Mesendoderm (in vitro differentiated cells): ENCODE measurements at regions not wholly inside any gene's neighbourhood (a gene's known extent, or its start where the extent isn't known, plus 50 kb on each side); places are given as distances from the start of the nearest gene placed in this dataset.

Experiments
- DNase-seq: peaks from one replicate; pipeline ENCODE4 v3.0.0; 2013
- H2AK5ac ChIP-seq: 2 replicates; pipeline ENCODE4 v1.6.1; 2013; ENCODE audit warnings: low read length, inconsistent platforms
- H2BK120ac ChIP-seq: 2 replicates; pipeline ENCODE4 v1.6.1; 2013; ENCODE audit warnings: low read depth, mild to moderate bottlenecking, low read length, moderate library complexity, mixed read lengths
- H2BK15ac ChIP-seq: replicated peaks from 2 replicates; pipeline ENCODE4 v1.6.1; 2013; ENCODE audit warnings: low read depth, mild to moderate bottlenecking, moderate library complexity
- H2BK5ac ChIP-seq: 2 replicates; pipeline ENCODE4 v1.6.1; 2013; ENCODE audit warnings: low read length, inconsistent platforms
- H3K18ac ChIP-seq: 2 replicates; pipeline ENCODE4 v1.6.1; 2013; ENCODE audit warnings: mild to moderate bottlenecking, low read length, mixed read lengths
- H3K23ac ChIP-seq: one replicate; pipeline ENCODE4 v1.6.1; 2013; ENCODE audit warnings: low read length
- H3K27ac ChIP-seq: 2 replicates; pipeline ENCODE4 v1.5.1; 2013; ENCODE audit warnings: low read depth, mild to moderate bottlenecking, inconsistent platforms, low read length, moderate library complexity
- H3K27me3 ChIP-seq: 2 replicates; pipeline ENCODE4 v1.6.1; 2013; ENCODE audit warnings: low read length, control low read depth, mild to moderate bottlenecking, inconsistent platforms; ENCODE audit not compliant: insufficient read depth, poor library complexity
- H3K36me3 ChIP-seq: 2 replicates; pipeline ENCODE4 v1.6.1; 2013; ENCODE audit warnings: low read length, inconsistent platforms; ENCODE audit not compliant: control insufficient read depth, insufficient read depth
- H3K4ac ChIP-seq: one replicate; pipeline ENCODE4 v1.6.1; 2013; ENCODE audit warnings: low read depth, mild to moderate bottlenecking, low read length, moderate library complexity
- H3K4me1 ChIP-seq: 2 replicates; pipeline ENCODE4 v1.6.1; 2013; ENCODE audit warnings: low read depth, low read length, inconsistent platforms; ENCODE audit not compliant: control insufficient read depth
- H3K4me2 ChIP-seq: 2 replicates; pipeline ENCODE4 v1.6.1; 2013; ENCODE audit warnings: low read length
- H3K4me3 ChIP-seq: 2 replicates; pipeline ENCODE4 v1.5.1; 2013; ENCODE audit warnings: mild to moderate bottlenecking, low read length
- H3K56ac ChIP-seq: one replicate; pipeline ENCODE4 v1.6.1; 2013; ENCODE audit warnings: low read length
- H3K79me1 ChIP-seq: 2 replicates; pipeline ENCODE4 v1.6.1; 2013; ENCODE audit warnings: low read length, inconsistent platforms
- H3K79me2 ChIP-seq: 2 replicates; pipeline ENCODE4 v1.6.1; 2013; ENCODE audit warnings: mild to moderate bottlenecking, low read length; ENCODE audit not compliant: control insufficient read depth, insufficient read depth
- H3K9ac ChIP-seq: 2 replicates; pipeline ENCODE4 v1.6.1; 2013; ENCODE audit warnings: low read length, inconsistent platforms
- H4K5ac ChIP-seq: one replicate; pipeline ENCODE4 v1.6.1; 2013; ENCODE audit warnings: low read length
- H4K8ac ChIP-seq: one replicate; pipeline ENCODE4 v1.6.1; 2013; ENCODE audit warnings: low read depth, mild to moderate bottlenecking, control low read depth, low read length, moderate library complexity
- WGBS: extraction: QIAGEN DNeasy Blood & Tissue Kit; methylation state at CpG from one replicate; pipeline ENCODE4 v1.1.7; 2013; ENCODE audit warnings: low lambda C conversion rate, missing lambda C conversion rate; ENCODE audit not compliant: insufficient coverage; ENCODE audit errors: extremely low coverage; 5-methylcytosine and 5-hydroxymethylcytosine counted together

GRCh38 chr6:121847806-121848522 is 412.5 kb downstream of the GJA1 start:
- Histone ChIP-seq H3K18ac (peak overlapping the region; percentile 90), H3K4me3 (no peak overlapping the region), H3K4ac (peak overlapping the region; percentile 20), H3K27me3 (no peaks in the 10 kb centered on the region), H4K8ac (no peak overlapping the region), H3K79me1 (no peaks in the 10 kb centered on the region), H2BK5ac (no peak overlapping the region), H2BK15ac (peak overlapping the region; percentile 85), H3K4me1 (peaks cover 5% of the 10 kb centered on the region), H3K36me3 (no peaks in the 10 kb centered on the region), H3K79me2 (no peaks in the 10 kb centered on the region), H2BK120ac (no peak overlapping the region), H4K5ac (no peak overlapping the region), H3K23ac (no peak overlapping the region), H3K4me2 (no peak overlapping the region), H3K9ac (no peak overlapping the region), H3K56ac (no peak overlapping the region), H2AK5ac (no peak overlapping the region), H3K27ac (no peak overlapping the region)
- WGBS = no CpG with 5 or more reads among the region's 4 CpGs
- peak; percentile 74 for DNase-seq

GRCh38 chr6:121848523-121849255 is 413.2 kb downstream of the GJA1 start:
- H3K4me2 ChIP-seq = no peak overlapping the region
- no peak overlapping the region for H3K9ac ChIP-seq
- no peak overlapping the region for H2BK5ac ChIP-seq
- H2AK5ac ChIP-seq = peak overlapping the region; percentile 20
- no peak overlapping the region for H4K8ac ChIP-seq
- H2BK120ac ChIP-seq = no peak overlapping the region
- H4K5ac ChIP-seq = no peak overlapping the region
- H3K4ac ChIP-seq = no peak overlapping the region
- no peak overlapping the region for H3K4me3 ChIP-seq
- peaks cover 5% of the 10 kb centered on the region for H3K4me1 ChIP-seq
- no CpG with 5 or more reads among the region's 6 CpGs for WGBS
- H3K79me2 ChIP-seq = no peaks in the 10 kb centered on the region
- DNase-seq = no peak
- H2BK15ac ChIP-seq = peak overlapping the region; percentile 85
- peak overlapping the region; percentile 90 for H3K18ac ChIP-seq
- H3K36me3 ChIP-seq = no peaks in the 10 kb centered on the region
- no peaks in the 10 kb centered on the region for H3K79me1 ChIP-seq
- H3K23ac ChIP-seq = no peak overlapping the region
- H3K56ac ChIP-seq = peak overlapping the region; percentile 38
- no peak overlapping the region for H3K27ac ChIP-seq
- no peaks in the 10 kb centered on the region for H3K27me3 ChIP-seq

DNA sequence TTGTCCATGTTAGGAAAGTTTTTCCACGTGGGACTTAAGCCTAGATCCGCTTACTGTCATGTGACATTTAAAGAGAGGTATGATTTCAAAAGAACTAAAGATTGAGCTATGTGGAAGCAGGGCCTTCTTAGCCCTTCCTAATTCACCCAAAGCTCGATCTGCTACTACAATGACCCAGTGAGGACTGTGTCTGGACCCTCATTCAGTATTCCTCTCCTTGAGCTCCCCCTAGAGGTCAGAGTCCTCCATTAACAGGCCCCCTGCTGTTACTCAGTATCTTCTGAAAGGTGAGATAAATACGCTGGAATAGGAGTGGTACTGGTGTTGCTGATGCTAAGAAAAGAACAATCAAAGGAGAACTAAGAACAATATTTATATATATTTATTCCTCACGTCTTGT is 414.0 kb downstream of the GJA1 start:
- H3K79me1 ChIP-seq = no peaks in the 10 kb centered on the region
- H3K4me2 ChIP-seq = no peak overlapping the region
- no peak overlapping the region for H3K56ac ChIP-seq
- H2BK120ac ChIP-seq = no peak overlapping the region
- no peak overlapping the region for H3K9ac ChIP-seq
- H3K4ac ChIP-seq = no peak overlapping the region
- no peaks in the 10 kb centered on the region for H3K79me2 ChIP-seq
- H2BK5ac ChIP-seq = no peak overlapping the region
- peak; percentile 94 for DNase-seq
- H3K27me3 ChIP-seq = no peaks in the 10 kb centered on the region
- H3K4me1 ChIP-seq = peaks cover 5% of the 10 kb centered on the region
- no peak overlapping the region for H3K23ac ChIP-seq
- no peak overlapping the region for H2BK15ac ChIP-seq
- H4K8ac ChIP-seq = no peak overlapping the region
- peak overlapping the region; percentile 75 for H3K18ac ChIP-seq
- no peak overlapping the region for H2AK5ac ChIP-seq
- H3K4me3 ChIP-seq = no peak overlapping the region
- no peaks in the 10 kb centered on the region for H3K36me3 ChIP-seq
- no peak overlapping the region for H4K5ac ChIP-seq
- WGBS = no CpG with 5 or more reads among the region's 5 CpGs
- H3K27ac ChIP-seq = no peak overlapping the region

GRCh38 chr6:121851056-121851455 is 415.6 kb downstream of the GJA1 start:
- H2BK15ac ChIP-seq = no peak overlapping the region
- H3K27me3 ChIP-seq = no peaks in the 10 kb centered on the region
- H3K23ac ChIP-seq = no peak overlapping the region
- H3K56ac ChIP-seq = peak overlapping the region; percentile 49
- H3K4me2 ChIP-seq = no peak overlapping the region
- peak overlapping the region; percentile 8 for H3K9ac ChIP-seq
- peak; percentile 79 for DNase-seq
- no peak overlapping the region for H2AK5ac ChIP-seq
- H2BK120ac ChIP-seq = peak overlapping the region; percentile 88
- WGBS = no CpG with 5 or more reads among the region's 2 CpGs
- H3K79me1 ChIP-seq = no peaks in the 10 kb centered on the region
- no peak overlapping the region for H3K18ac ChIP-seq
- no peak overlapping the region for H4K8ac ChIP-seq
- H3K27ac ChIP-seq = no peak overlapping the region
- H3K4me3 ChIP-seq = no peak overlapping the region
- H3K4me1 ChIP-seq = peaks cover 5% of the 10 kb centered on the region
- H4K5ac ChIP-seq = no peak overlapping the region
- H3K79me2 ChIP-seq = no peaks in the 10 kb centered on the region
- no peak overlapping the region for H2BK5ac ChIP-seq
- H3K4ac ChIP-seq = peak overlapping the region; percentile 31
- no peaks in the 10 kb centered on the region for H3K36me3 ChIP-seq

- no peak overlapping the region for H2BK120ac ChIP-seq
- no peak overlapping the region for H3K4me2 ChIP-seq
- H3K56ac ChIP-seq = no peak overlapping the region
- no peak overlapping the region for H3K4ac ChIP-seq
- no peak overlapping the region for H3K23ac ChIP-seq
- no peak overlapping the region for H2BK15ac ChIP-seq
- no peak overlapping the region for H3K9ac ChIP-seq
- no peak for DNase-seq
- H3K79me2 ChIP-seq = no peaks in the 10 kb centered on the region
- no peak overlapping the region for H3K27ac ChIP-seq
- no peak overlapping the region for H2AK5ac ChIP-seq
- H2BK5ac ChIP-seq = no peak overlapping the region
- H3K18ac ChIP-seq = peak overlapping the region; percentile 43
- H4K8ac ChIP-seq = no peak overlapping the region
- WGBS = no CpG with 5 or more reads among the region's 4 CpGs
- H3K4me1 ChIP-seq = no peaks in the 10 kb centered on the region
- H4K5ac ChIP-seq = no peak overlapping the region
- no peak overlapping the region for H3K4me3 ChIP-seq
- no peaks in the 10 kb centered on the region for H3K36me3 ChIP-seq
- H3K79me1 ChIP-seq = no peaks in the 10 kb centered on the region
- H3K27me3 ChIP-seq = no peaks in the 10 kb centered on the region
Measured at GRCh38 chr6:121853686-121854085, 418.2 kb downstream of the GJA1 start.
